Urothelium cell line (cell line): ENCODE measurements at regions not wholly inside any gene's neighbourhood (a gene's known extent, or its start where the extent isn't known, plus 50 kb on each side); places are given as distances from the start of the nearest gene placed in this dataset.
"Not testable (repeated sequence)": the region's sequence is repeated elsewhere in the genome, so short reads cannot be mapped to it uniquely, and the experiment has no call there.

ENCODE experiments used
- DNase-seq: peaks from one replicate; pipeline ENCODE4 v3.0.0; 2011; ENCODE audit warnings: low spot score, mixed read lengths
- FAIRE-seq: peaks from 2 replicates; lab custom pipeline; 2011; peaks lifted over from hg19 to GRCh38; lab: Jason Lieb, UNC

GRCh38 chr17:54666559-54666958, 234.1 kb upstream of the TOM1L1 start:
- no peak for DNase-seq
- no peak for FAIRE-seq

GRCh38 chr17:54678158-54678557, 222.5 kb upstream of the TOM1L1 start:
- FAIRE-seq, result no peak

GRCh38 chr17:54680410-54680809, 220.2 kb upstream of the TOM1L1 start:
- DNase-seq (no peak), FAIRE-seq (no peak)

More at GRCh38 chr17:54678158-54678557, 222.5 kb upstream of the TOM1L1 start:
- DNase-seq, result no peak

GRCh38 chr17:54694287-54694887, 206.3 kb upstream of the TOM1L1 start:
- FAIRE-seq (no peak), DNase-seq (no peak)

GRCh38 chr17:54712798-54713197, 187.9 kb upstream of the TOM1L1 start:
- DNase-seq, FAIRE-seq: not testable (repeated sequence)

GRCh38 chr17:54718286-54718685, 182.4 kb upstream of the TOM1L1 start:
- no peak for FAIRE-seq
- DNase-seq, result no peak

- FAIRE-seq, result no peak
Observed at GRCh38 chr17:54727624-54728023, 173.0 kb upstream of the TOM1L1 start.

GRCh38 chr17:54736573-54736972, 164.1 kb upstream of the TOM1L1 start:
- FAIRE-seq, result no peak
- DNase-seq, result no peak

More at GRCh38 chr17:54727624-54728023, 173.0 kb upstream of the TOM1L1 start:
- no peak for DNase-seq

GRCh38 chr17:54738496-54738895, 162.2 kb upstream of the TOM1L1 start:
- FAIRE-seq (no peak), DNase-seq (no peak)

- FAIRE-seq (no peak), DNase-seq (no peak)
Observed at GRCh38 chr17:54744750-54745149, 155.9 kb upstream of the TOM1L1 start.

GRCh38 chr17:54745239-54745638, 155.4 kb upstream of the TOM1L1 start:
- FAIRE-seq, result no peak

GRCh38 chr17:54745862-54746261, 154.8 kb upstream of the TOM1L1 start:
- FAIRE-seq, result no peak

More at GRCh38 chr17:54745239-54745638, 155.4 kb upstream of the TOM1L1 start:
- DNase-seq, result no peak

GRCh38 chr17:54749157-54749556, 151.5 kb upstream of the TOM1L1 start:
- no peak for FAIRE-seq

More at GRCh38 chr17:54745862-54746261, 154.8 kb upstream of the TOM1L1 start:
- no peak for DNase-seq

GRCh38 chr17:54754560-54754959, 146.1 kb upstream of the TOM1L1 start:
- FAIRE-seq (no peak), DNase-seq (peak; percentile 14)

More at GRCh38 chr17:54749157-54749556, 151.5 kb upstream of the TOM1L1 start:
- no peak for DNase-seq

GRCh38 chr17:54760836-54761235, 139.8 kb upstream of the TOM1L1 start:
- DNase-seq (no peak), FAIRE-seq (no peak)

GRCh38 chr17:54770836-54771235, 129.8 kb upstream of the TOM1L1 start:
- FAIRE-seq, result no peak

GRCh38 chr17:54771409-54771915, 129.2 kb upstream of the TOM1L1 start:
- FAIRE-seq (no peak), DNase-seq (peak; percentile 10)

More at GRCh38 chr17:54770836-54771235, 129.8 kb upstream of the TOM1L1 start:
- no peak for DNase-seq

- FAIRE-seq, result no peak
- DNase-seq, result no peak
Observed at GRCh38 chr17:54780238-54780637, 120.4 kb upstream of the TOM1L1 start.

- FAIRE-seq (no peak), DNase-seq (no peak)
Observed at GRCh38 chr17:54781389-54781788, 119.3 kb upstream of the TOM1L1 start.

- DNase-seq (no peak), FAIRE-seq (no peak)
Observed at GRCh38 chr17:54784305-54784704, 116.3 kb upstream of the TOM1L1 start.

- DNase-seq, result no peak
- FAIRE-seq, result no peak
Observed at GRCh38 chr17:54785643-54786268, 114.9 kb upstream of the TOM1L1 start.
